Esophagus squamous epithelium (tissue), 4 donors: ENCODE measurements at regions not wholly inside any gene's neighbourhood (a gene's known extent, or its start where the extent isn't known, plus 50 kb on each side); places are given as distances from the start of the nearest gene placed in this dataset.

Experiments
- POLR2A ChIP-seq, 4 donors: fragments of 450-650 bp; IDR thresholded peaks; one replicate each; pipeline ENCODE4 v1.6.1; 2017; ENCODE audit warnings: antibody characterized with exemption in 4 of 4, mild to moderate bottlenecking in 4 of 4, moderate library complexity in 3 of 4
- TF ChIP-seq, protein P1 (sequence below), 6 experiments: fragments of 450-650 bp in 4 of 6; fragments of 200-600 bp in 2 of 6; sonication (generic) in 2 of 6; IDR thresholded peaks; one replicate each; pipeline ENCODE4 v1.5.1; 2016 to 2019; ENCODE audit warnings: antibody characterized with exemption in 6 of 6, mild to moderate bottlenecking in 4 of 6, moderate library complexity in 4 of 6

DNA sequence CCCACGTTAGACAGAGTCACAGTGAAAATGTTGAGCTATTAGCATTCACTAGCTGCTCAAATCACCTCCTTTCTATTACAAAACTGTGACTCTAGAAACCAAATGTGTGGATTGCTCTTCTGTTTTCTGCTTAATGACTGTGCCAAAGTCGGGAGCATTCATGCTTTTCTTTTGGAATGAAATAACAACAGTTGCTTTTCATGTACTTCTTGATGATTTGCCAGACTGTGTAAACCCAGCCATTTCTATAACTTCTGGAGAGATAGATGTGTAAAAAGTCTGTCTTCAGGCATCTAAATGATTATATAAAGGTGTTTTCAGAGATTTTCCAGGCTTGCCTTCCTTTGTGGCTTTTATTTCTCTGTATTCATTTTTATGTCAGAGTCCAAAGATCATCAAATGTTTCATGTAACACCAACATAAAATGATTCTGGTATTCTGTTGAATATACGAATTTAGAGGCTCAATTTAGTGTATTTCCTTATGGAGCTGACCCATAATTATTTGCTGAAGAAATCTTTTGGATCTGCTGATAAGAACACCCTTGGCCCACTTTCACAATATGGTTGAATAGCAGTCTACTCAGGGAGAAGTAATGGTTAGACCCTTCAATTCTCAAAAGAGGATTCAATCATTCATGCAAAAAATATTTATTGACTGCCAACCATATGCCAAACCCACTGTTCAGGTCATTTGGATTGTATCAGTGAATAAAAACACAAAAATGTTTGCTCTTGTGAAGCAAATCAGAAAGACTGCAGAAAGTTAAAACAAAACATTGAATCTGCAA lies 581.2 kb downstream of the CDH18 start:
- TF ChIP-seq, protein P1, sequence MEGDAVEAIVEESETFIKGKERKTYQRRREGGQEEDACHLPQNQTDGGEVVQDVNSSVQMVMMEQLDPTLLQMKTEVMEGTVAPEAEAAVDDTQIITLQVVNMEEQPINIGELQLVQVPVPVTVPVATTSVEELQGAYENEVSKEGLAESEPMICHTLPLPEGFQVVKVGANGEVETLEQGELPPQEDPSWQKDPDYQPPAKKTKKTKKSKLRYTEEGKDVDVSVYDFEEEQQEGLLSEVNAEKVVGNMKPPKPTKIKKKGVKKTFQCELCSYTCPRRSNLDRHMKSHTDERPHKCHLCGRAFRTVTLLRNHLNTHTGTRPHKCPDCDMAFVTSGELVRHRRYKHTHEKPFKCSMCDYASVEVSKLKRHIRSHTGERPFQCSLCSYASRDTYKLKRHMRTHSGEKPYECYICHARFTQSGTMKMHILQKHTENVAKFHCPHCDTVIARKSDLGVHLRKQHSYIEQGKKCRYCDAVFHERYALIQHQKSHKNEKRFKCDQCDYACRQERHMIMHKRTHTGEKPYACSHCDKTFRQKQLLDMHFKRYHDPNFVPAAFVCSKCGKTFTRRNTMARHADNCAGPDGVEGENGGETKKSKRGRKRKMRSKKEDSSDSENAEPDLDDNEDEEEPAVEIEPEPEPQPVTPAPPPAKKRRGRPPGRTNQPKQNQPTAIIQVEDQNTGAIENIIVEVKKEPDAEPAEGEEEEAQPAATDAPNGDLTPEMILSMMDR (IDR thresholded peaks at IDR 0.05), result no peak
- TF ChIP-seq POLR2A (IDR thresholded peaks at IDR 0.05), result no peak
